WERI-Rb-1 (cell line): ENCODE measurements at regions not wholly inside any gene's neighbourhood (a gene's known extent, or its start where the extent isn't known, plus 50 kb on each side); places are given as distances from the start of the nearest gene placed in this dataset.

Source experiments
- DNase-seq: peaks from one replicate; pipeline ENCODE4 v3.0.0-alpha.2; 2020
- H3K27ac ChIP-seq: fragments of 250-450 bp; sonication (Bioruptor Pico); 2 replicates; pipeline ENCODE4 v1.5.1; 2020; ENCODE audit warnings: mild to moderate bottlenecking, moderate library complexity
- H3K27me3 ChIP-seq: fragments of 250-450 bp; sonication (Bioruptor Pico); 2 replicates; pipeline ENCODE4 v1.5.1; 2021; ENCODE audit warnings: mild to moderate bottlenecking, low read depth, moderate library complexity; ENCODE audit not compliant: insufficient read depth, severe bottlenecking
- H3K36me3 ChIP-seq: fragments of 250-450 bp; sonication (Bioruptor Pico); 2 replicates; pipeline ENCODE4 v1.5.1; 2020; ENCODE audit warnings: mild to moderate bottlenecking, moderate library complexity
- H3K4me3 ChIP-seq: 2 replicates; pipeline ENCODE4 v1.5.1; 2011; ENCODE audit warnings: low read depth, mild to moderate bottlenecking, control low read depth, low read length
- H3K9me3 ChIP-seq: fragments of 250-450 bp; sonication (Bioruptor Pico); 2 replicates; pipeline ENCODE4 v1.5.1; 2021; ENCODE audit warnings: mild to moderate bottlenecking, moderate library complexity; ENCODE audit not compliant: severe bottlenecking
- CTCF ChIP-seq: IDR thresholded peaks from 2 replicates; pipeline ENCODE4 v1.5.1; 2011; ENCODE audit warnings: low read depth, mild to moderate bottlenecking, control low read depth, inconsistent platforms, low read length

GRCh38 chr2:208627916-208628315 lies 221.3 kb downstream of the PTH2R start:
- Histone ChIP-seq H3K36me3 (no peaks in the 10 kb centered on the region), H3K27ac (no peak overlapping the region), H3K9me3 (no peaks in the 10 kb centered on the region), H3K4me3 (no peak overlapping the region), H3K27me3 (no peaks in the 10 kb centered on the region)
- no peak for TF ChIP-seq CTCF
- DNase-seq = no peak

GRCh38 chr2:208638059-208638458 lies 231.5 kb downstream of the PTH2R start:
- no peak overlapping the region for H3K4me3 ChIP-seq
- no peaks in the 10 kb centered on the region for H3K36me3 ChIP-seq
- no peak for DNase-seq
- no peaks in the 10 kb centered on the region for H3K27me3 ChIP-seq
- no peak overlapping the region for H3K27ac ChIP-seq
- H3K9me3 ChIP-seq = no peaks in the 10 kb centered on the region
- no peak for TF ChIP-seq CTCF

GRCh38 chr2:208642125-208642779 lies 235.7 kb downstream of the PTH2R start:
- H3K27me3 ChIP-seq = no peaks in the 10 kb centered on the region
- DNase-seq = no peak
- H3K9me3 ChIP-seq = no peaks in the 10 kb centered on the region
- no peak for TF ChIP-seq CTCF
- no peaks in the 10 kb centered on the region for H3K36me3 ChIP-seq
- H3K4me3 ChIP-seq = no peak overlapping the region
- H3K27ac ChIP-seq = no peak overlapping the region

GRCh38 chr2:208643145-208643544 lies 236.6 kb downstream of the PTH2R start:
- no peak for TF ChIP-seq CTCF
- DNase-seq = no peak
- Histone ChIP-seq H3K27me3 (no peaks in the 10 kb centered on the region), H3K36me3 (no peaks in the 10 kb centered on the region), H3K9me3 (no peaks in the 10 kb centered on the region), H3K4me3 (no peak overlapping the region), H3K27ac (no peak overlapping the region)

GRCh38 chr2:208645226-208645625 lies 238.6 kb downstream of the PTH2R start:
- Histone ChIP-seq H3K9me3 (no peaks in the 10 kb centered on the region), H3K27ac (no peak overlapping the region), H3K27me3 (no peaks in the 10 kb centered on the region), H3K36me3 (no peaks in the 10 kb centered on the region), H3K4me3 (no peak overlapping the region)
- TF ChIP-seq CTCF = no peak
- no peak for DNase-seq

GRCh38 chr2:208648368-208648767 lies 241.8 kb downstream of the PTH2R start:
- DNase-seq = no peak
- no peak overlapping the region for H3K4me3 ChIP-seq
- no peak for TF ChIP-seq CTCF
- no peaks in the 10 kb centered on the region for H3K27me3 ChIP-seq
- H3K27ac ChIP-seq = no peak overlapping the region
- no peaks in the 10 kb centered on the region for H3K9me3 ChIP-seq
- no peaks in the 10 kb centered on the region for H3K36me3 ChIP-seq
